Muscle of leg (tissue), 3 donors: ENCODE measurements at regions not wholly inside any gene's neighbourhood (a gene's known extent, or its start where the extent isn't known, plus 50 kb on each side); places are given as distances from the start of the nearest gene placed in this dataset.
"Not testable (repeated sequence)": the region's sequence is repeated elsewhere in the genome, so short reads cannot be mapped to it uniquely, and the experiment has no call there.

Source experiments
- DNase-seq: peaks from one replicate; pipeline ENCODE4 v3.0.0; 2013
- H3K27ac ChIP-seq: one replicate; pipeline ENCODE4 v1.5.1; 2013; ENCODE audit warnings: mild to moderate bottlenecking, low read length, control low read depth
- H3K27me3 ChIP-seq: one replicate; pipeline ENCODE4 v1.6.1; 2013; ENCODE audit warnings: low read length; ENCODE audit not compliant: control insufficient read depth, insufficient read depth
- H3K36me3 ChIP-seq: one replicate; pipeline ENCODE4 v1.6.1; 2013; ENCODE audit warnings: low read length; ENCODE audit not compliant: control insufficient read depth, insufficient read depth
- H3K4me1 ChIP-seq: one replicate; pipeline ENCODE4 v1.6.1; 2013; ENCODE audit warnings: low read length; ENCODE audit not compliant: control insufficient read depth, insufficient read depth
- H3K4me3 ChIP-seq: one replicate; pipeline ENCODE4 v1.5.1; 2013; ENCODE audit warnings: low read length, control low read depth
- H3K9me3 ChIP-seq: replicated peaks from 2 replicates; pipeline ENCODE4 v1.6.1; 2013; ENCODE audit warnings: low read depth, low read length; ENCODE audit not compliant: control insufficient read depth
- WGBS: methylation state at CpG from one replicate; pipeline ENCODE4 v1.1.5; 2013; ENCODE audit warnings: missing lambda C conversion rate; ENCODE audit not compliant: insufficient coverage; 5-methylcytosine and 5-hydroxymethylcytosine counted together

DNA sequence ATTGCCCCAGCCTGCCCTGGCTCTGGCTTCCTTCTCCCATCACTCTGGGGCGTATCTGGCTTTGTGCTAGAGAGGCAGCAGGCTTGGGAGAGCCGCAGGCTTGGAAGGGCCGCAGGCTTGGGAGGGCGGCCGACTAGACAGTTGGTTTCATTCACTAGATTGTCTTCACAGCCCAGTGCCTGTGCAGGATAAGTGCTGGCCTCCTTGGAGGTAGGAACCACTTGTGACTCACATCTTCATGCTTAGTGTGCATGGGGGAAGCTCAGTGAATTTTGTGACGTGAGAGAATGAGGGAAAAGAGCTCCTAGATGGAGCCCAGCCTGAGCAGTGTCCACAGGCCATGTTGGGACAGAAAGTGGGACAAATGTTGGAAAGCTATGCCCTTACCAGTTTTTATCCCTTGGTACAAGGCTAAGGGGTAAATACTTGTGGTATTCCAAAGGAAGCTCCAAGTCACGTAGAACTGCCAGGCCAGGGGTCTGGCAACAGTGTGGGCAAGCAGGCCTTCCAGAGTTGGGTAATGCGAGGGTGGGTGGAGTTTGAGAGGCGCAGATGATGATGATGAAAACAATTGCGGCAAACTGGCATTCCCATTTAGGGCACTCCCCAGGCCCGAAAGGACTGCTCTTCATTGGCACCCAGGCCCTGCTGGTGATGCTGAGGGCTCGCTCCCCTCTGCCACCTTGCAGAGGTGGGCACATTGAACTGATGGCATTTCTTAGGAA, 100.1 kb downstream of the DDX1 start:
- Histone ChIP-seq H3K4me3 (no peak overlapping the region), H3K9me3 (no peaks in the 10 kb centered on the region), H3K27ac (no peak overlapping the region), H3K36me3 (no peaks in the 10 kb centered on the region), H3K4me1 (peaks cover 16% of the 10 kb centered on the region), H3K27me3 (peaks cover 10% of the 10 kb centered on the region)
- no peak for DNase-seq
- 89% methylated on average over 11 of the region's 12 CpGs for WGBS

DNA sequence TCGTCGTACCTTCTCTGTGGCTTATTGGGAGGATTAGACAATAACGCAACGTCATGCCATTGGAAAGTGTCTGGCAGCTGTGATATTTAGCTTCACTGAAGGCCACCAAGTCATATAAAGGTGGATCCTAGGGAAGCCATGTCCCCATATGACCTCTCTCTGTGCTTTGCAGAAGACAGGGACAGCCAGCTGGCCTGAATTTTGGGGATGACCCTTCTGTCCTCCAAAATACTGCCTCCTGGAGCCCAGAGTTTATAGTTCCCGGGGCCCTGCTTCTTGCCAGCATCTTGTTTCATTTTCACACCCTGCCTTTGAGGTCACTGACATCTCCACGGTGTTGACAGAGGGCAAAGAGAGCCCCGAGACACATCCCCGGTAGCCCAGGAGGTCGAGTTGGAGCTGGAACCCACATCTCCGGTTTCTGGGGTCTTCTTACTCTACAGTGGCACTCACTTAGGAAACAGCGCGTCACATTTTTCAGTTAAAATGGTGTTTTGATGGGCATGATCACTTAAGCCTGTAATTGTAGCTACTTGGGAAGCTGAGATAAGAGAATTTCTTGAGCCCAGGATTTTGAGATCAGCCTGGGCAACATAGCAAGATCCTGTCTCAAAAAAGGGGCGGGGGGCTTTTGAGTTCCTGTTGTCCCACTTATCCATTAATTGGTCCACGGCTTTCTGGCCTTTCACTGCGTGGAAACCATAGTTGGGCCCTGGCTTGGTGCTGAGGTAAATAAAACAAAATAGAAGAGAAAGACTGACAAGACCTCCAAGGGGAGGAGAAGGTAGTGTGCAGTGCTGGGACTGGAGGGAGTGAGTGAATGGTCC, 101.1 kb downstream of the DDX1 start:
- peaks cover 16% of the 10 kb centered on the region for H3K4me1 ChIP-seq
- H3K9me3 ChIP-seq: no peaks in the 10 kb centered on the region
- H3K36me3 ChIP-seq: no peaks in the 10 kb centered on the region
- no peak overlapping the region for H3K4me3 ChIP-seq
- H3K27ac ChIP-seq: no peak overlapping the region
- WGBS: 88% methylated on average over 9 of the region's 15 CpGs
- DNase-seq: no peak
- peaks cover 10% of the 10 kb centered on the region for H3K27me3 ChIP-seq

DNA sequence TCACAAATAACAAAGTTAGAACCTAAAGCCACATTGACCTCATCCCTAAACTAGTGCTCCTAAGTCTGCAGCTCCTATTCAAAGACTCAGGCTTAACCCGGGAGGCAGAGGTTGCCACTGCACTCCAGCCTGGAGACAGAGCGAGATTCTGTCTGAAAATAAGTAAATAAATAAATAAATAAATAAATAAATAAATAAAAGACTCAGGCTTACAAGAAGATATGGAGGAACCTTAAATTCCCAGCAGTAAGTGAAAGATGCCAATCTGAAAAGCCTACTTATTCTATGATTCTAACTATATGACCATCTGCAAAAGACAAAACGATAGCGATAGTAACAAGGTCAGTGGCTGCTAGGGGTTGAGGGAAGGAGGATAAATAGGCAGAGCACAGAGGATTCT, 101.7 kb downstream of the DDX1 start:
- H3K4me1 ChIP-seq: peaks cover 16% of the 10 kb centered on the region
- no CpG with 5 or more reads among the region's 4 CpGs for WGBS
- H3K36me3 ChIP-seq: no peaks in the 10 kb centered on the region
- no peaks in the 10 kb centered on the region for H3K9me3 ChIP-seq
- no peak overlapping the region for H3K4me3 ChIP-seq
- no peak for DNase-seq
- no peak overlapping the region for H3K27ac ChIP-seq
- H3K27me3 ChIP-seq: peaks cover 10% of the 10 kb centered on the region

DNA sequence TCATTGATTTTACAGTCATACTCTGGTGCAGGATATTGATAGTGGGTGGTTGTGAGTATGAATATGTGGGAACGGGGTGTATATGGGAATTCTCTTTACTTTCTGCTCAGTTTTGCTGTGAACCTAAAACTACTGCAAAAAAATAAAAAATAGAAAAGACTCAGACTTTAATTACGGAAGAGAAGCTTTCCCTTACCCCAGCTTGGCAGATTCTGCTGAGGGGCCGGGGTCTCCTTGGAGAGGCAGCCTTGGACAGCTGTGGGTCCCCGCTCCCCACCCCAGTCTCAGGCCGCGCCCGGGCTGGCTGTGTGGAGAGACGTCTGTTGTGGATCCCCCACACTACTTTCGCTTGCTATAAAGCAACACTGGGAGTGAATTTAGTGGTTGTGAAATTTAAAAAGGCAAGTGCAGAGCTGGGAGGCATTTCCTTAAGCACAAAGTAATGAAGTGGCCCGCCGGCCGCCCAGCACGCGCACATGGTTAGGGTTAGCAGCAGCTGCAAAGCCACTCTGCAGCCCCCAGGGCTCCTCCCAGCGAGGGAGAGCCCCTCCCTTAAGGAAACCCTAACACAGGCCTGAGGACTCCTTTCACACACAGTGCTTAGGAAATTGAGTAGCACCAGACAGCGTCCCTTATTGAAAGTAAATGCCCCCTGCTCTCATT, 102.4 kb downstream of the DDX1 start:
- Histone ChIP-seq H3K27me3 (peaks cover 8% of the 10 kb centered on the region), H3K4me3 (no peak overlapping the region), H3K4me1 (peaks cover 16% of the 10 kb centered on the region), H3K27ac (no peak overlapping the region), H3K9me3 (no peaks in the 10 kb centered on the region), H3K36me3 (no peaks in the 10 kb centered on the region)
- peak; percentile 52 for DNase-seq
- 17% methylated on average over 8 of the region's 16 CpGs for WGBS

DNA sequence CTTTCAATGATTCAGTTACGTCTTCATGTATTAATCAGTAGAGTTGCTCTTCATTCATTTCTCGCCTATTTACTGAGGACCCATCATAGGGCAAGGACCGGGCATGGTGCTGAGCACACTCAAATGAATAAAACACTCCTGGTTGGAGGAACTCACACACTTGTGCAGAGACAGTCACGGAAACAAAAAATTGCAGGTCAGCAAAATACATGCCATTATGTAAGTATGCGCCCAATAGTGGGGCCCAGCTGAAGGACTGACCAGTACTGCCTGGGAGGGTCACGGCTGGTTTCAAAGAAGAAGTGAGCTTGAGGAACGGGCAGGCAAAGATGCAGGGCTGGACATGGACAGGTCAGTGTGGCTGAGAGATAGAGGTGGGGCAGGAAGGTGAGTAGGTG, 102.9 kb downstream of the DDX1 start:
- Histone ChIP-seq H3K27me3 (peaks cover 4% of the 10 kb centered on the region), H3K9me3 (no peaks in the 10 kb centered on the region), H3K4me1 (peaks cover 16% of the 10 kb centered on the region), H3K4me3 (no peak overlapping the region), H3K36me3 (no peaks in the 10 kb centered on the region), H3K27ac (no peak overlapping the region)
- DNase-seq: no peak
- WGBS: 76% methylated on average over 7 of the region's 7 CpGs

DNA sequence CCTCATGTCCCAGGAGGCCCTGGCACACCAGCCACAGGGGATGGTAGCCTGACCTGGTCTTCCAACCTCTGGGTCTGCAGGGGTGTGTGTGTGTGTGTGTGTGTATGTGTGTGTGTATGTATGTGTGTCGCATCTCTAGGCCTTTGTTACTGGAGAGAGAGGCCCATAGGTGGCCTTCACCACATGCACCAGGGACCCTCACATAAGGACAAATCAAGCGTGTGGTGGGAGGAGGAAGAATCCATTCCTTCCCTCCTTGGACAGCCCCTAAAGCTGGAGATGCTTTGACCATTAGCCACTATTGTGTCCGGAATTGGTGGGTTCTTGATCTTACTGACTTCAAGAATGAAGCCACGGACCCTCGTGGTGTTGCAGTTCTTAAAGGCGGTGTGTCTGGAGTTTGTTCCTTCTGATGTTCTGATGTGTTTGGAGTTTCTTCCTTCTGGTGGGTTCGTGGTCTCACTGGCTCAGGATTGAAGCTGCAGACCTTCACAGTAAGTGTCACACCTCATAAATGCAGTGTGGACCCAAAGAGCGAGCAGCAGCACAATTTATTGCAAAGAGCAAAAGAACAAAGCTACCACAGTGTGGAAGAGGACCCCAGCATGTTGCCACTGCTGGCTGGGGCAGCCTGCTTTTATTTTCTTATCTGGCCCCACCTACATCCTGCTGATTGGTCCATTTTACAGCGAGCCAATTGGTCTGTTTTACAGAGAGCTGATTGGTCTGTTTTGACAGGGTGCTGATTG, 104.1 kb downstream of the DDX1 start:
- Histone ChIP-seq H3K4me1 (peaks cover 16% of the 10 kb centered on the region), H3K27ac (no peak overlapping the region), H3K36me3 (no peaks in the 10 kb centered on the region), H3K27me3 (peaks cover 4% of the 10 kb centered on the region), H3K9me3 (no peaks in the 10 kb centered on the region), H3K4me3 (no peak overlapping the region)
- WGBS: no CpG with 5 or more reads among the region's 9 CpGs
- DNase-seq: no peak

DNA sequence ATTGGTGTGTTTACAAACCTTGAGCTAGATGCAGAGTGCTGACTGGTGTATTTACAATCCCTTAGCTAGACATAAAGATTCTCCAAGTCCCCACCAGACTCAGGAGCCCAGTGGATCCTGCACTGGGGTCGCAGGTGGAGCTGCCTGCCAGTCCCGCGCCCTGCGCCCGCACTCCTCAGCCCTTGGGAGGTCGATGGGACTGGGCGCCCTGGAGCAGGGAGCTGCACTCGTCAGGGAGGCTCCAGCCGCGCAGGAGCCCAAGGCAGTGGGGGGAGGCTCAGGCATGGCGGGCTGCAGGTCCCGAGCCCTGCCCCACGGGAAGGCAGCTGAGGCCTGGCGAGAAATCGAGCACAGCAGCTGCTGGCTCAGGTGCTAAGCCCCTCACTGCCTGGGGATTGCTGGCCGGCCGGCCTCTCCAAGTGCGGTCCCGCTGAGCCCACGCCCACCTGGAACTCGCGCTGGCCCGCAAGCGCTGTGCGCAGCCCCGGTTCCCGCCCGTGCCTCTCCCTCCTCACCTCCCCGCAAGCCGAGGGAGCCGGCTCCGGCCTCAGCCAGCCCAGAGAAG, 105.0 kb downstream of the DDX1 start:
- DNase-seq: peak; percentile 32
- H3K4me3 ChIP-seq: not testable (repeated sequence)

DNA sequence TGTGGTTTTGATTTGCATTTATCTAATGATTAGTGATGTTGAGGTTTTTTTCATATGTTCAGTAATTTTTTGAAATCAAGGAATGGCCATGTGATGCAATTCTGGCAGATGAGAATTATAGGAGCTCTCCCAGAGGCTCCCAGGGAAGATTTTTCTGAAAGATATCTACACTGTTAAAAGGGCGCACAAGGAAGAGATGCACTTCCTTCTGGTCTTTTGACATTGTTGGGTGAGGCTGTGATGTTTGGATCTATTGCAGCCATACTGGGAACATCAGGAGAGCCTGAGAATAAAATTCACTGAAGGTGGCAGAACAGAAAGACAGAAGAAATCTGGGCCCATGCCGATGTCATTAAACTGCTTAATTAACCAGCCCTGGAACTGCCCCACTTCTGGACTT, 108.5 kb downstream of the DDX1 start:
- Histone ChIP-seq H3K4me1 (peaks cover 9% of the 10 kb centered on the region), H3K4me3 (no peak overlapping the region), H3K36me3 (no peaks in the 10 kb centered on the region), H3K9me3 (no peaks in the 10 kb centered on the region), H3K27ac (no peak overlapping the region), H3K27me3 (peaks cover 2% of the 10 kb centered on the region)
- no peak for DNase-seq
- 100% methylated on average over 1 of the region's 2 CpGs for WGBS

More for the DNA sequence above, 105.0 kb downstream of the DDX1 start:
- 38% methylated on average over 18 of the region's 32 CpGs for WGBS
- H3K9me3 ChIP-seq, H3K27ac ChIP-seq, H3K27me3 ChIP-seq, H3K36me3 ChIP-seq: not testable (repeated sequence)
- H3K4me1 ChIP-seq: peaks cover 16% of the 10 kb centered on the region

DNA sequence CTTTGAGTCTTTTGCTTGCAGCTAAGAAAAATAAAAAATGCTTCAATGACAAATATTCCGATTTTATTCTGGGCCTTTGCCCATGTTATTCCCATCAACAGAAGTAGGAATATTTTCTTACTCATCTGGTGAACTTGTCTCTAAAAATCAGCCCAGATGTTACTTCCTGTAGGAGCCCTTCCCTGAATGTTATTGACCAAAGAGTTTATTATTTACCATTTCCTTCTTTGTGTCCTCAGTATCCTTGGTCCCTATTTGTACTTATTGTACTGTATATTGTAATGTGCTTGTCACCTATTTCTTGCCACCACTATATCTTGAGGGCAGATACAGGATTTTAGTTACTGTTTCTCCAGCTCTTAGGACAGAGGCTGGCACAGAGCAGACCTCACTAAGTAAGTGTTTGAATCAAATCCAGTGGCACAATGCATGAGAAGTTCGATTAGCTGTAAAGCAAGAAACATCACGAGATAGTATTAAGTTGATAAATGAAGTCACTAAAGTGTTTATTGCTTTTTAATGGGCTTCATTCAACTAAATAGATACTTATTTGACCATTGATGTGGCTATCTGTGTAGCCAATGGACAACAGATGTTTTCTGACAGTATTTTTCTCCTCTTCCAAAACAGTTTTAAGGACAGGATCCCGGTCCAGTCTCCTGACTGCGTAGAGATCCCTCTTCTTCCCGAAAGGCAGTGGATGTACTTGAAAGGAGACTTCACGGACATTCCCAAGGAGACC, 109.1 kb downstream of the DDX1 start:
- H3K9me3 ChIP-seq: no peaks in the 10 kb centered on the region
- no peak overlapping the region for H3K4me3 ChIP-seq
- DNase-seq: peak; percentile 21
- peaks cover 2% of the 10 kb centered on the region for H3K27me3 ChIP-seq
- H3K4me1 ChIP-seq: peaks cover 6% of the 10 kb centered on the region
- no peaks in the 10 kb centered on the region for H3K36me3 ChIP-seq
- H3K27ac ChIP-seq: no peak overlapping the region
- no CpG with 5 or more reads among the region's 7 CpGs for WGBS
